Pancreas (tissue), 10 donors: ENCODE measurements at regions not wholly inside any gene's neighbourhood (a gene's known extent, or its start where the extent isn't known, plus 50 kb on each side); places are given as distances from the start of the nearest gene placed in this dataset.
A peak's percentile ranks its signal among the peaks of the same experiment; 100 is the strongest.

ENCODE experiments used
- ATAC-seq, 4 donors: fragments of 200-7000 bp; cut with Tn5 transposase; one replicate each; pipeline versions ENCODE4 v1.8.0 to v1.9.1; 2020; ENCODE audit warnings: mild to moderate bottlenecking in 4 of 4, moderate library complexity in 4 of 4
- DNase-seq, 6 donors: peaks; one replicate each; pipeline ENCODE4 v3.0.0-alpha.2; 2020
- FAIRE-seq: peaks from 2 replicates; lab custom pipeline; 2012; peaks lifted over from hg19 to GRCh38; lab: Jason Lieb, UNC
- H3K27ac ChIP-seq, 4 donors: fragments of 200-600 bp; sonication (generic); 1 replicate in 3 of 4; 2 replicates in 1 of 4; pipeline versions ENCODE4 v1.5.0 to v1.8.0; 2020
- H3K27me3 ChIP-seq, 4 donors: fragments of 200-600 bp; one replicate each; pipeline ENCODE4 v1.8.0; 2021
- H3K36me3 ChIP-seq, 3 donors: fragments of 200-600 bp; sonication (generic) in 1 of 3; one replicate each; pipeline versions ENCODE4 v1.5.0 to v1.8.0; 2020 to 2021
- H3K4me1 ChIP-seq, 3 donors: fragments of 200-600 bp; one replicate each; pipeline ENCODE4 v1.8.0; 2021
- H3K4me3 ChIP-seq, 4 donors: fragments of 200-600 bp; sonication (generic) in 2 of 4; one replicate each; pipeline versions ENCODE4 v1.5.0 to v1.8.0; 2020 to 2021
- H3K9me3 ChIP-seq, 4 donors: fragments of 200-600 bp; one replicate each; pipeline ENCODE4 v1.8.0; 2021
- CTCF ChIP-seq, 4 donors: fragments of 200-600 bp; sonication (generic) in 3 of 4; IDR thresholded peaks; one replicate each; pipeline versions ENCODE4 v1.5.0 to v1.8.0; 2021; ENCODE audit warnings: antibody characterized with exemption in 4 of 4
- WGBS, 2 donors: extraction: QIAGEN DNeasy Blood & Tissue Kit; methylation state at CpG; one replicate each; pipeline ENCODE4 v1.1.7; 2013; 5-methylcytosine and 5-hydroxymethylcytosine counted together
- intact Hi-C, 3 donors: fragments of 100-400 bp; cut with DNase I; formaldehyde crosslinking; loops; one replicate each; pipeline versions ENCODE4 v1.11.1 to v1.14.2; 2022
- donor health status: healthy with polysubstance abuse.
- donor health status: DM: no; HTN: no; CAD: no; lungs with moderate emphysema.
- donor health status: DM: no; HTN: no; CAD: no.
- donor health status: control.
- donor health status: control.
- donor health status: Bipolar disorder and iron deficiency.
- donor health status: DM: yes; HTN: yes; CAD: no.
- donor health status: DM: no; HTN: no; CAD: no.
- donor health status: DM: no; HTN: no; CAD: no.
- donor health status: DM: yes; HTN: yes; CAD: no.

- ATAC-seq = no peak
- DNase-seq = no peak
Measured at GRCh38 chr4:3852711-3853110, 86.5 kb downstream of the ADRA2C start.

DNA sequence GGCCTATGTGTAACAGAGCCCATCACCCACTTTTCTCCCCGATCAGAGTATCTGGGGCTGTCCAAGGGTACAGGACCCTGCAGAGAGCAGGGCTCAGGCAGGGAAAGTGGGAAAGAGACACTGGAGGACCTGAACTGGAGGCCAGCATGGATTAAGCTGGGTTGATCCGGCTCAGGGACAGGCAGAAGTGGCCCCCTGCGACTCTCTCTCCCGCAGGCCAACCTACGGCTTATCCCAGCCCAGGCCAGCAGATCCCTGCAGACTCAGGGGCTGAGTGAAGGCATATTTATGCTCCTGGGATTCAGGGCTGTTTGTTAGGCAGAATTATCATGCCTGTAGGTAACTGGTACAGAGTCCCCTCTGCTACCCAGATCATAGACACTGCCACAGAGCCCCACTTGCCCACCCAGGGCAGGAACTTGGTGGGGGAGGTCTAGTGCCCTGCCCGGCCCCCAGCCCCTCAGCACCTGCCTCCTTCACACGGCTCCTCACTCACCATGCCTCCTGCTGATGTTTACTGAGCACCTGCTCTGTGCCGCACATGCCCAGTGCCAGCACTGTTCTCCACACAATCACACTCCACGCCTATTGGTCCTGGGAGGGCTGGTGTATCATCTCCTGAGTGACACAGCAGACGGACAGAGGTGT is 87.3 kb downstream of the ADRA2C start:
- Histone ChIP-seq H3K27me3 (no peaks in the 10 kb centered on the region), H3K4me1 (no peaks in the 10 kb centered on the region), H3K9me3 (no peaks in the 10 kb centered on the region), H3K27ac (no peak overlapping the region), H3K4me3 (no peak overlapping the region), H3K36me3 (no peaks in the 10 kb centered on the region)
- WGBS, 2 donors = 56 to 62% methylated on average over 9 to 10 of the region's 10 CpGs
- ATAC-seq (no peak), DNase-seq (peak in 1 of 6 donors; percentile 26), FAIRE-seq (no peak)
- TF ChIP-seq CTCF (IDR thresholded peaks at IDR 0.05) = no peak
- intact Hi-C loops = no loop called here

More at GRCh38 chr4:3852711-3853110, 86.5 kb downstream of the ADRA2C start:
- 72 to 78% methylated on average over 3 of the region's 3 CpGs for WGBS, 2 donors
- Histone ChIP-seq H3K36me3 (no peaks in the 10 kb centered on the region), H3K9me3 (no peaks in the 10 kb centered on the region), H3K4me3 (no peak overlapping the region), H3K4me1 (no peaks in the 10 kb centered on the region), H3K27ac (no peak overlapping the region), H3K27me3 (no peaks in the 10 kb centered on the region)
- intact Hi-C loops = no loop called here
- FAIRE-seq = no peak
- TF ChIP-seq CTCF (IDR thresholded peaks at IDR 0.05) = no peak

DNA sequence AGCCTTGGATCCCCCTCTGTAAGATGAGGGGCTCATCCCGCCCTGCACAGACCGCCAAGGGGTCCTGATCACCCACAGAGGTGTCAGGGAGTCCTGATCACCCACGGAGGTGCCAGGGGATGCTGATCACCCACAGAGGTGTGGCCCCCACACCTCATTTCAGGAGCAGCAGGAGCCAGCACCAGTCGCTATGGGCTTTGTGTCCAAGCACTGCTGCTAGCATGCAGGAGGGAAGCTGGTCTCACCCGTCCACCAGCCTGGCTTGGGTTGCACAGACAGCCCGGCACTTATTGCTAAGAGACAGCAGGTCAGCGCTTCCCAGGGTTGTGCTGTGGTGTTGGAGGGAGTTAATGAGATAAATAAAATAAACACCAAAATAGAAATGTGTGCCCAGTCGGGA is 88.5 kb downstream of the ADRA2C start:
- Histone ChIP-seq H3K27me3 (no peaks in the 10 kb centered on the region), H3K4me1 (no peaks in the 10 kb centered on the region), H3K27ac (no peak overlapping the region), H3K36me3 (no peaks in the 10 kb centered on the region), H3K4me3 (no peak overlapping the region), H3K9me3 (no peaks in the 10 kb centered on the region)
- TF ChIP-seq CTCF (IDR thresholded peaks at IDR 0.05) = no peak
- intact Hi-C loops = no loop called here
- ATAC-seq = no peak
- peak in 1 of 6 donors; percentile 34 for DNase-seq
- WGBS, 2 donors = 33 to 43% methylated on average over 8 of the region's 8 CpGs
- no peak for FAIRE-seq

DNA sequence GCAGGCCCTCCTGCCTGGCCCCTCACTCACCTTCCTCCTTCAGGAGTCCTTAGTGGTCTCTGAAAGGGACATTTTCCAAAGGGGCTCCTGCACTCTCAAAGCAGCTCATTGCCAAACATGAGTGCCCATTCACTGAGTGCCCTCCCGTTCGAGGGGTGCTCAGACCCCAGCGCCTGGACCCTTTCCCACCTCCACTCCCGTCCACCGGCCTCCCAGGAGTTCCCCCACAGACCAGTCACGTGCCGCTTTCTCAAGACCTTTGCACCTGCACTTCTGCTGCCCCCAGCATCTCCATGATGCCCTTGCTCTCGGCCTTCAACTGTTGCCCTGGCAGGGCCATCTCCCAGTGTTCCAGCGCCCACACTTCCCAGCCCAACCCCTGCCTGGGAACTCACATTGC is 89.5 kb downstream of the ADRA2C start:
- no peaks in the 10 kb centered on the region for H3K36me3 ChIP-seq
- no peak overlapping the region for H3K4me3 ChIP-seq
- H3K9me3 ChIP-seq = no peaks in the 10 kb centered on the region
- FAIRE-seq = no peak
- WGBS, 2 donors = 34 to 36% methylated on average over 9 of the region's 9 CpGs
- ATAC-seq = no peak
- TF ChIP-seq CTCF (IDR thresholded peaks at IDR 0.05) = no peak
- no peaks in the 10 kb centered on the region for H3K27me3 ChIP-seq
- no peaks in the 10 kb centered on the region for H3K4me1 ChIP-seq
- DNase-seq = peak in 1 of 6 donors; percentile 18
- no peak overlapping the region for H3K27ac ChIP-seq
- intact Hi-C loops = no loop called here

DNA sequence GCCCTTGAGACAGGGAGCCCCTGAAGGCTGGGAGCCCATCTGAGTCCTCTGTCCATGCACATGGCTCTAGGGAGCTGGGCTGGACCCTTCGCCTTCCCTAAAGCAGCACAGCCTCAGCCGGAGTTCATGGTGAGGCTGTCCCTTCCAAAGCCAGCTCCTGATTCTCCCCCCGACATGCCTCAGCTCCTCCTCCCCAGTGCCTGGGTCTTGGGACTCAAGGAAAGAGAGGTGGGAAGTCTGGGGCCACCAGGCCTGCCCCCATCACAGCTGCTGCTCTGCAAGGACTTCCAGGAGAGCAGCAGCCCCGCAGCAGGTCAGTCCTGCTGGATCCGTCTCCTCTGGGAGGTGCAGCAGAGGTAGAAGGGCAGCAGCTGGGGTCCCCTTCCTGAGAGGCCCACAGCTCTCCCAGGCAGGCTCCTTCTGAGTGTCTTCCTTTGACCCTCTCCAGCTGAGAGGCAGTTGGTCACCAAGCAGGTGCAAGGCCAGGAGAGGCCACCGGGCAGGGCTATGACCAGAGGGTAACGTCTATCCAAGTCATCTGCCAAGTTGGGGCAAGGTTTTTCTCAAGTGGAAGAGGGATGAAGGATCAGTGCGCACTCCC is 90.5 kb downstream of the ADRA2C start:
- TF ChIP-seq CTCF (IDR thresholded peaks at IDR 0.05) = no peak
- Histone ChIP-seq H3K27ac (no peak overlapping the region), H3K4me1 (no peaks in the 10 kb centered on the region), H3K36me3 (no peaks in the 10 kb centered on the region), H3K27me3 (no peaks in the 10 kb centered on the region), H3K4me3 (no peak overlapping the region), H3K9me3 (no peaks in the 10 kb centered on the region)
- DNase-seq (peak in 1 of 6 donors; percentile 26), ATAC-seq (no peak), FAIRE-seq (no peak)
- WGBS, 2 donors = 42 to 45% methylated on average over 8 of the region's 8 CpGs
- intact Hi-C loops = no loop called here
